Neural cell (in vitro differentiated cells): ENCODE measurements at regions not wholly inside any gene's neighbourhood (a gene's known extent, or its start where the extent isn't known, plus 50 kb on each side); places are given as distances from the start of the nearest gene placed in this dataset.

Source experiments
- H2AFZ ChIP-seq: fragments of 200-600, 300-800 bp; sonication (generic), shearing (Covaris generic); 2 replicates; pipeline ENCODE4 v1.6.0; 2014; ENCODE audit warnings: low read depth, mild to moderate bottlenecking, antibody characterized with exemption, low read length, moderate library complexity
- H3F3A ChIP-seq: fragments of 200-600 bp; shearing (Covaris generic); 2 replicates; pipeline ENCODE4 v1.6.1; 2016; ENCODE audit warnings: mild to moderate bottlenecking, moderate library complexity, mixed read lengths, antibody characterized with exemption, low read length; ENCODE audit not compliant: insufficient read depth, poor library complexity, severe bottlenecking
- H3K27ac ChIP-seq: fragments of 200-600, 300-800 bp; sonication (generic), shearing (Covaris generic); 2 replicates; pipeline ENCODE4 v1.5.1; 2014; ENCODE audit warnings: mild to moderate bottlenecking, low read length, moderate library complexity
- H3K27me3 ChIP-seq: fragments of 300-800, 200-600 bp; sonication (generic), shearing (Covaris generic); 2 replicates; pipeline ENCODE4 v1.6.0; 2014; ENCODE audit warnings: mild to moderate bottlenecking, low read depth, low read length, moderate library complexity; ENCODE audit not compliant: insufficient read depth
- H3K36me3 ChIP-seq: fragments of 300-800, 200-600 bp; sonication (generic), shearing (Covaris generic); 2 replicates; pipeline ENCODE4 v1.5.1; 2014; ENCODE audit warnings: mild to moderate bottlenecking, antibody characterized with exemption, low read length, moderate library complexity; ENCODE audit not compliant: insufficient read depth
- H3K4me2 ChIP-seq: fragments of 300-800, 200-600 bp; sonication (generic), shearing (Covaris generic); 2 replicates; pipeline ENCODE4 v1.6.0; 2014; ENCODE audit warnings: mild to moderate bottlenecking, low read length
- H3K4me3 ChIP-seq: fragments of 300-800, 200-600 bp; sonication (generic), shearing (Covaris generic); 2 replicates; pipeline ENCODE4 v1.5.1; 2014; ENCODE audit warnings: mild to moderate bottlenecking, low read length, moderate library complexity
- H3K79me2 ChIP-seq: fragments of 200-600 bp; shearing (Covaris generic); replicated peaks from 2 replicates; pipeline ENCODE4 v1.6.0; 2014; ENCODE audit warnings: mild to moderate bottlenecking, low read length, moderate library complexity; ENCODE audit not compliant: insufficient read depth
- H3K9ac ChIP-seq: fragments of 300-800, 200-600 bp; sonication (generic), shearing (Covaris generic); 2 replicates; pipeline ENCODE4 v1.6.1; 2016; ENCODE audit warnings: mild to moderate bottlenecking, low read length, mixed read lengths
- H3K9me2 ChIP-seq: fragments of 200-600 bp; shearing (Covaris generic); 2 replicates; pipeline ENCODE4 v1.6.1; 2016; ENCODE audit warnings: mild to moderate bottlenecking, low read length, mixed read lengths; ENCODE audit not compliant: insufficient read depth
- H3K9me3 ChIP-seq: fragments of 200-600, 300-800 bp; sonication (generic), shearing (Covaris generic); 2 replicates; pipeline ENCODE4 v1.6.1; 2016; ENCODE audit warnings: mild to moderate bottlenecking, mixed run types, low read length, moderate library complexity, mixed read lengths
- H4K20me1 ChIP-seq: fragments of 200-600 bp; shearing (Covaris generic); 2 replicates; pipeline ENCODE4 v1.6.1; 2016; ENCODE audit warnings: mild to moderate bottlenecking, mixed run types; ENCODE audit not compliant: insufficient read depth
- EP300 ChIP-seq: fragments of 450-650 bp; conservative IDR thresholded peaks from 2 replicates; pipeline ENCODE4 v1.6.1; 2014; ENCODE audit warnings: antibody characterized with exemption, mild to moderate bottlenecking, moderate library complexity; ENCODE audit not compliant: poor library complexity, severe bottlenecking
- EZH2 ChIP-seq: fragments of 200-600, 300-800 bp; shearing (Covaris generic), sonication (generic); IDR thresholded peaks from 2 replicates; pipeline ENCODE4 v1.6.1; 2014; ENCODE audit warnings: antibody characterized with exemption, low read length, borderline replicate concordance, mild to moderate bottlenecking; ENCODE audit not compliant: insufficient read depth, poor library complexity, severe bottlenecking
- MXI1 ChIP-seq: fragments of 450-650 bp; conservative IDR thresholded peaks from 2 replicates; pipeline ENCODE4 v1.6.1; 2014; ENCODE audit warnings: antibody characterized with exemption, mild to moderate bottlenecking; ENCODE audit not compliant: poor library complexity, severe bottlenecking
- POLR2AphosphoS5 ChIP-seq: IDR thresholded peaks from 2 replicates; pipeline ENCODE4 v1.6.1; 2012
- RAD21 ChIP-seq: fragments of 450-650 bp; conservative IDR thresholded peaks from 2 replicates; pipeline ENCODE4 v1.6.1; 2014; ENCODE audit warnings: antibody characterized with exemption, mild to moderate bottlenecking, moderate library complexity
- REST ChIP-seq: IDR thresholded peaks from 2 replicates; pipeline ENCODE4 v1.6.1; 2012; ENCODE audit warnings: borderline replicate concordance
- SMC3 ChIP-seq: fragments of 450-650 bp; conservative IDR thresholded peaks from 2 replicates; pipeline ENCODE4 v1.6.1; 2014; ENCODE audit warnings: antibody characterized with exemption, mild to moderate bottlenecking, moderate library complexity; ENCODE audit not compliant: poor library complexity
- TAF1 ChIP-seq: IDR thresholded peaks from 2 replicates; pipeline ENCODE4 v1.6.1; 2012; ENCODE audit warnings: low read depth
- TF ChIP-seq, protein P1 (sequence below): fragments of 450-650 bp; IDR thresholded peaks from 2 replicates; pipeline ENCODE4 v1.5.1; 2014; ENCODE audit warnings: antibody characterized with exemption, mild to moderate bottlenecking, moderate library complexity; ENCODE audit not compliant: poor library complexity, severe bottlenecking

DNA sequence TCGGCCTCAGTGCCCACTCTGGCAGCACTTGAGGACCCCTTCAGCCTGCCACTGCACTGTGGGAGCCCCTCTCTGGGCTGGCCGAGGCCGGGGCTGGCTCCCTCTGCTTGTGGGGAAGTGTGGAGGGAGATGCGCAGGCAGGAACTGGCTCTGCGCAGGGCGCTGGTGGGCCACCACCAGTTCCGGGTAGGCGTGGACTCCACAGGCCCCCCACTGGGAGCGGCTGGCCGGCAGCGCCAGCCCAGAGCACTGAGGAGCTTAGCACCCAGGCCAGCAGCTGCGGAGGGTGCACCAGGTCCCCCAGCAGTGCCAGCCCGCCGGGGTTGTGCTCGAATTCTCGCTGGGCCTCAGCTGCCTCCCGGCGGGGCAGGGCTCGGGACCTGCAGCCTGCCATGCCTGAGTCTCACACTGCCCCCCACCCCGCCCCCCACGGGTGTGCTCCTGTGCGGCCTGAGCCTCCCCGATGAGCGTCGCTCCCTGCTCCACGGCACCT lies 216.9 kb upstream of the TACR3 start:
- H2AFZ ChIP-seq: no peak overlapping the region
- TF ChIP-seq, protein P1, sequence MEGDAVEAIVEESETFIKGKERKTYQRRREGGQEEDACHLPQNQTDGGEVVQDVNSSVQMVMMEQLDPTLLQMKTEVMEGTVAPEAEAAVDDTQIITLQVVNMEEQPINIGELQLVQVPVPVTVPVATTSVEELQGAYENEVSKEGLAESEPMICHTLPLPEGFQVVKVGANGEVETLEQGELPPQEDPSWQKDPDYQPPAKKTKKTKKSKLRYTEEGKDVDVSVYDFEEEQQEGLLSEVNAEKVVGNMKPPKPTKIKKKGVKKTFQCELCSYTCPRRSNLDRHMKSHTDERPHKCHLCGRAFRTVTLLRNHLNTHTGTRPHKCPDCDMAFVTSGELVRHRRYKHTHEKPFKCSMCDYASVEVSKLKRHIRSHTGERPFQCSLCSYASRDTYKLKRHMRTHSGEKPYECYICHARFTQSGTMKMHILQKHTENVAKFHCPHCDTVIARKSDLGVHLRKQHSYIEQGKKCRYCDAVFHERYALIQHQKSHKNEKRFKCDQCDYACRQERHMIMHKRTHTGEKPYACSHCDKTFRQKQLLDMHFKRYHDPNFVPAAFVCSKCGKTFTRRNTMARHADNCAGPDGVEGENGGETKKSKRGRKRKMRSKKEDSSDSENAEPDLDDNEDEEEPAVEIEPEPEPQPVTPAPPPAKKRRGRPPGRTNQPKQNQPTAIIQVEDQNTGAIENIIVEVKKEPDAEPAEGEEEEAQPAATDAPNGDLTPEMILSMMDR: no peak
- TF ChIP-seq POLR2AphosphoS5 (no peak), SMC3 (no peak), REST (no peak), TAF1 (no peak), EZH2 (no peak), RAD21 (no peak), EP300 (no peak), MXI1 (no peak)
- H3K27ac ChIP-seq: no peak overlapping the region
- no peak overlapping the region for H3K4me3 ChIP-seq
- no peaks in the 10 kb centered on the region for H3K36me3 ChIP-seq
- no peak overlapping the region for H3K9ac ChIP-seq
- no peaks in the 10 kb centered on the region for H3K9me2 ChIP-seq
- H3K79me2 ChIP-seq: no peaks in the 10 kb centered on the region
- H3F3A ChIP-seq: no peaks in the 10 kb centered on the region
- H3K4me2 ChIP-seq: no peak overlapping the region
- H3K9me3 ChIP-seq: no peaks in the 10 kb centered on the region
- H4K20me1 ChIP-seq: no peaks in the 10 kb centered on the region
- no peaks in the 10 kb centered on the region for H3K27me3 ChIP-seq

DNA sequence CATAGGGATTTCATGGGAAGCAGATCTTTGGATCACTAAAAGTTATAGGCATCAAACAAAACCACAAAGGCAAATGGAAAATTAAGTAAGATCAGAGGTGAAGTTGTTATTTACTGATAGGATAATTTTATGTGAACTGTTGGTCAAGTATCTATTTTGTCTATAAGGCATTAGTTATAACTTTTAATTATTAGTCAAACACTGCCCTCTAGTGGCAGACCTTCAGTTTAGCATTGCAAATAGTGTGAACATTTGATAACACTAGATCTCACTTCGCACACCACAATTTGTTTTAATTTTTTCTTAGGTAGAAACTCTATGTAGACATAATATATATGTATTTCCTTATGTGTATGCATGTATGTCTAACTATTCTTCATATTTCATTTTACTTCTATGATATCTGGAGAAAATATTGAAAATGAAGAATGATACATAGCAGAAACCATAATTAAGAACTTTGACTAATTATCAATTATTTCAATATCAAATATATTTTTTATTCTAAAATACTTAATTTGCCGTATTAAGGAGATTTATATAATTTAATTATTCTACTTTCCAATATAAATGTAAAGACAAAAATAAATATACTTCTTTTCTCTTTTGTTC lies 214.5 kb upstream of the TACR3 start:
- Histone ChIP-seq H3K9me2 (no peaks in the 10 kb centered on the region), H3K9me3 (no peaks in the 10 kb centered on the region), H4K20me1 (no peaks in the 10 kb centered on the region), H3K9ac (no peak overlapping the region), H3K4me2 (no peak overlapping the region), H3F3A (no peaks in the 10 kb centered on the region), H3K79me2 (no peaks in the 10 kb centered on the region), H2AFZ (no peak overlapping the region), H3K27me3 (no peaks in the 10 kb centered on the region), H3K36me3 (no peaks in the 10 kb centered on the region), H3K27ac (no peak overlapping the region), H3K4me3 (no peak overlapping the region)
- TF ChIP-seq POLR2AphosphoS5 (no peak), REST (no peak), SMC3 (peak; percentile 85), TAF1 (no peak), EZH2 (no peak), MXI1 (no peak), EP300 (no peak), RAD21 (peak; percentile 86)
- TF ChIP-seq, protein P1: peak; percentile 86
